ENCODE measurements at regions not wholly inside any gene's neighbourhood (a gene's known extent, or its start where the extent isn't known, plus 50 kb on each side); places are given as distances from the start of the nearest gene placed in this dataset.

GRCh38 chr10:26952094-26952493, 91.3 kb upstream of the ABI1 start:
- H3K27me3 ChIP-seq (ENCODE audit: control insufficient read depth, insufficient read depth, low read length) = no peaks in the 10 kb centered on the region
- no peak overlapping the region for H3K27ac ChIP-seq (ENCODE audit: low read depth in 2 of 2, low read length in 2 of 2)
- H3K9me3 ChIP-seq (ENCODE audit: control insufficient read depth in 2 of 3, insufficient read depth in 1 of 3, low read length in 3 of 3) = peaks cover 0 to 5% (median 0%) of the 10 kb centered on the region in 3 donors
- no peaks in the 10 kb centered on the region for H3K36me3 ChIP-seq (ENCODE audit: control insufficient read depth in 2 of 3, insufficient read depth in 3 of 3, low read length in 3 of 3)
- no peak overlapping the region for H3K9ac ChIP-seq (ENCODE audit: low read length in 3 of 3)
- TF ChIP-seq, protein P1, sequence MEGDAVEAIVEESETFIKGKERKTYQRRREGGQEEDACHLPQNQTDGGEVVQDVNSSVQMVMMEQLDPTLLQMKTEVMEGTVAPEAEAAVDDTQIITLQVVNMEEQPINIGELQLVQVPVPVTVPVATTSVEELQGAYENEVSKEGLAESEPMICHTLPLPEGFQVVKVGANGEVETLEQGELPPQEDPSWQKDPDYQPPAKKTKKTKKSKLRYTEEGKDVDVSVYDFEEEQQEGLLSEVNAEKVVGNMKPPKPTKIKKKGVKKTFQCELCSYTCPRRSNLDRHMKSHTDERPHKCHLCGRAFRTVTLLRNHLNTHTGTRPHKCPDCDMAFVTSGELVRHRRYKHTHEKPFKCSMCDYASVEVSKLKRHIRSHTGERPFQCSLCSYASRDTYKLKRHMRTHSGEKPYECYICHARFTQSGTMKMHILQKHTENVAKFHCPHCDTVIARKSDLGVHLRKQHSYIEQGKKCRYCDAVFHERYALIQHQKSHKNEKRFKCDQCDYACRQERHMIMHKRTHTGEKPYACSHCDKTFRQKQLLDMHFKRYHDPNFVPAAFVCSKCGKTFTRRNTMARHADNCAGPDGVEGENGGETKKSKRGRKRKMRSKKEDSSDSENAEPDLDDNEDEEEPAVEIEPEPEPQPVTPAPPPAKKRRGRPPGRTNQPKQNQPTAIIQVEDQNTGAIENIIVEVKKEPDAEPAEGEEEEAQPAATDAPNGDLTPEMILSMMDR (IDR thresholded peaks at IDR 0.05; ENCODE audit: borderline replicate concordance, extremely low read depth, insufficient read depth) = no peak
- FAIRE-seq (no peak), DNase-seq (no peak)
- H3K4me3 ChIP-seq (ENCODE audit: low read length in 3 of 3) = no peak overlapping the region
- no peaks in the 10 kb centered on the region for H3K4me1 ChIP-seq (ENCODE audit: control insufficient read depth in 2 of 3, insufficient read depth in 2 of 3, low read depth in 1 of 3, low read length in 3 of 3)
- intact Hi-C loops (cut with DNase I) = no loop called here

- TF ChIP-seq, protein P1 (IDR thresholded peaks at IDR 0.05; ENCODE audit: borderline replicate concordance, extremely low read depth, insufficient read depth) = no peak
- no peaks in the 10 kb centered on the region for H3K27me3 ChIP-seq (ENCODE audit: control insufficient read depth, insufficient read depth, low read length)
- no peak for DNase-seq
- intact Hi-C loops (cut with DNase I) = no loop called here
- no peak overlapping the region for H3K4me3 ChIP-seq (ENCODE audit: low read length in 3 of 3)
- no peaks in the 10 kb centered on the region for H3K4me1 ChIP-seq (ENCODE audit: control insufficient read depth in 2 of 3, insufficient read depth in 2 of 3, low read depth in 1 of 3, low read length in 3 of 3)
- no peak overlapping the region for H3K27ac ChIP-seq (ENCODE audit: low read depth in 2 of 2, low read length in 2 of 2)
- no peak for FAIRE-seq
- H3K9ac ChIP-seq (ENCODE audit: low read length in 3 of 3) = no peak overlapping the region
- peaks cover 0 to 5% (median 0%) of the 10 kb centered on the region in 3 donors for H3K9me3 ChIP-seq (ENCODE audit: control insufficient read depth in 2 of 3, insufficient read depth in 1 of 3, low read length in 3 of 3)
- no peaks in the 10 kb centered on the region for H3K36me3 ChIP-seq (ENCODE audit: control insufficient read depth in 2 of 3, insufficient read depth in 3 of 3, low read length in 3 of 3)
These were observed 90.9 kb upstream of the ABI1 start for GRCh38 chr10:26951650-26952049.

GRCh38 chr10:26950934-26951333, 90.2 kb upstream of the ABI1 start:
- no peaks in the 10 kb centered on the region for H3K27me3 ChIP-seq (ENCODE audit: control insufficient read depth, insufficient read depth, low read length)
- no peak for FAIRE-seq
- H3K4me3 ChIP-seq (ENCODE audit: low read length in 3 of 3) = no peak overlapping the region
- H3K9ac ChIP-seq (ENCODE audit: low read length in 3 of 3) = no peak overlapping the region
- DNase-seq = no peak
- TF ChIP-seq, protein P1 (IDR thresholded peaks at IDR 0.05; ENCODE audit: borderline replicate concordance, extremely low read depth, insufficient read depth) = no peak
- no peaks in the 10 kb centered on the region for H3K36me3 ChIP-seq (ENCODE audit: control insufficient read depth in 2 of 3, insufficient read depth in 3 of 3, low read length in 3 of 3)
- H3K27ac ChIP-seq (ENCODE audit: low read depth in 2 of 2, low read length in 2 of 2) = no peak overlapping the region
- H3K9me3 ChIP-seq (ENCODE audit: control insufficient read depth in 2 of 3, insufficient read depth in 1 of 3, low read length in 3 of 3) = peaks cover 0 to 5% (median 0%) of the 10 kb centered on the region in 3 donors
- H3K4me1 ChIP-seq (ENCODE audit: control insufficient read depth in 2 of 3, insufficient read depth in 2 of 3, low read depth in 1 of 3, low read length in 3 of 3) = no peaks in the 10 kb centered on the region
- intact Hi-C loops (cut with DNase I) = no loop called here

All from kidney (tissue), 13 donors.